GM18507 (cell line): ENCODE measurements at regions not wholly inside any gene's neighbourhood (a gene's known extent, or its start where the extent isn't known, plus 50 kb on each side); places are given as distances from the start of the nearest gene placed in this dataset.

Experiments used
- DNase-seq: peaks from one replicate; pipeline ENCODE4 v3.0.0; 2011; ENCODE audit warnings: low read depth; ENCODE audit not compliant: insufficient read length; ENCODE audit errors: extremely low spot score
- FAIRE-seq: peaks from 2 replicates; lab custom pipeline; 2011; peaks lifted over from hg19 to GRCh38; lab: Jason Lieb, UNC

DNA sequence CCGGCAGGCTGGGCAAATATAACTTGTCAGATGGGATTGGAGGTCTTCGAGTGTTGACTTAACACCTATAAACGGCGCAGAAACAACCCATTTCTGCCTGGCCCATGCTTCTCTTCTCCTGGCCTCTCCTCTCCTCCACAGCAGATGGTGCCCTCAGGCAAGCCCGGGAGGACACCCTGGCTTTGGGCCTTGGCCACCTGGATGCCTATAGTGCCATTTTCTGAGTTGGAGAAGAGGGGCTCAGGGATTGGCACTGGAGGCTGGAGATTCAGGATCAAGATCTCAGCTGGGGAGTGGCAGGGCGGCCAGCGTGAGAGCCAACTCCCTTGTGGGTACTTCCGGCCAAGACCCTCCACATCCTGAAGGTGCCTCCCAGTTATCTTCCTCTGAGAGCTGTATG, 211.9 kb upstream of the PMEPA1 start:
- FAIRE-seq (no peak), DNase-seq (no peak)

DNA sequence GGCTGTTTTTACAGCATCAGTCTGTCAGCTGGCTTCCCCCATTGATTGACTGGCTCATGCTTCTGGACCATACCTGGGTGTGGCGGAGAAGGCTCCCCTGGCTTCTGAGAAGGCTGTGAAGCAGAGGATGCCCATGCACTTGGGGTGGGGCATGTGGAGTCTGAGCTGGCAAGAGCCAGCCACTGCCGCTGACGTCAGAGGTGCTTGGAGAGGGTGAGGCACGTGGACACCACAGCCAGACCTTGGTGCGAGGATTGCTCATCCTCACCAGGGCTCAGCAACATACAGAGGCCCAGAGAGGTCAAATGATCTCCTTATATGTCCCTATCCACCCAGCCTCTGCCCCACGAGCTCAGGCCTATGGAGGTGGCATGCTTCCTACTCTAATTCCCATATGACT, 211.2 kb upstream of the PMEPA1 start:
- no peak for FAIRE-seq

DNA sequence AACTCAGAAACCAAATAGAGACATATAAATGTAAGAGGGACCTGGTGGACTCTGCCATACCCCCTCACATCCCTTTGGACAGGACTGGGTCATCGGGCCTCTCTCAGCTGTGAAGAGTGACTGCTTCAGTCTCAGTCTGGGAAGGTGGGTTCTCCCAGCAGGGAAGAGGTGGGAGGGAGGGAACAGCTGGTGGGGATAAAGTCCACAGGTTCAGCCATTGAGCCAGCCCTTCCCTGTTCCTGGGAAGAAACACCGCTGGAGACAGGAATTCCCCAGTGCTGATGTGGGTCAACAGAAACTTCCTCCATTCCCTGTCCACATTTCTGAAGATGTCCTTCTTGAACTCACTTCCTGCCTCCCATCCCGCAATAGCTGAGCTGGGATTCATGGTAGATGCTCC, 209.2 kb upstream of the PMEPA1 start:
- DNase-seq (no peak), FAIRE-seq (no peak)

More for the DNA sequence above, 211.2 kb upstream of the PMEPA1 start:
- DNase-seq: no peak

DNA sequence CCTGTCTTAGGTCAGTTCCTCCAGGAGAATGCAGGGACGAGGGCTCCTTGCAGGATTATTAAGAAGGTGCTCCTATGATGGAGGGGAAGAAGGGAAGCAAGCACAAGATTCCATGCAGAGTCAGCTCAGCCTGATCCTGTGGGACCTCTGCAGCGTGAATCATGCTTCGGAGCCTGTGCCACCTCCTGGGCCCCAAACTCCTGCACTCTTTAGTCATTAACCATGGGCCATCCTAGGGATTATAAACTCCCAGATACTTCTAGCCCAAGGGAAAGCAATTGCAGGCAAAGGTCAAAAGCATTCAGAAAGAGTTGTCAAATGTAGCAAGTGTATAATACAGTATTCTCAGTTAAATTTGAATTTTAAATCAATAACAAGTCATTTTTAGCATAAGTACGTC, 208.7 kb upstream of the PMEPA1 start:
- DNase-seq (no peak), FAIRE-seq (no peak)

DNA sequence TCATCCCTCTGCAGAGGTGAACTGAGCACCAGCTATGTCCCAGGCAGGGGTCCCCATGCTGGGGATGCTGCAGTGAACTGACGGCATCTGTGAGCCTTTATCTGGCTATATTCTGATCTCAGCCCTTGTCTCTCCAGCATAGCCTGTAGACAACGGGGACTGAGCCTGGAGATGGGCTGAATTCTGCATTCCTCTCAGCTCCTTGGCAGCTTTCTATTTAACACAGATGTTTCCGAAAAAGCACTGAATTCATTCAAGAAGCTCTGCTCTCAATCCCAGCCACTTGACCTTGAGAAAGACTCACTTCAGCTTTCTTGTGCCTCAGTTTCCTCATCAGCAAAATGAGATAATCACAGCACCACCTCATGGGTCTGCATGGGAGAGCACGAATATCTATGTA, 204.4 kb upstream of the PMEPA1 start:
- DNase-seq (no peak), FAIRE-seq (no peak)

DNA sequence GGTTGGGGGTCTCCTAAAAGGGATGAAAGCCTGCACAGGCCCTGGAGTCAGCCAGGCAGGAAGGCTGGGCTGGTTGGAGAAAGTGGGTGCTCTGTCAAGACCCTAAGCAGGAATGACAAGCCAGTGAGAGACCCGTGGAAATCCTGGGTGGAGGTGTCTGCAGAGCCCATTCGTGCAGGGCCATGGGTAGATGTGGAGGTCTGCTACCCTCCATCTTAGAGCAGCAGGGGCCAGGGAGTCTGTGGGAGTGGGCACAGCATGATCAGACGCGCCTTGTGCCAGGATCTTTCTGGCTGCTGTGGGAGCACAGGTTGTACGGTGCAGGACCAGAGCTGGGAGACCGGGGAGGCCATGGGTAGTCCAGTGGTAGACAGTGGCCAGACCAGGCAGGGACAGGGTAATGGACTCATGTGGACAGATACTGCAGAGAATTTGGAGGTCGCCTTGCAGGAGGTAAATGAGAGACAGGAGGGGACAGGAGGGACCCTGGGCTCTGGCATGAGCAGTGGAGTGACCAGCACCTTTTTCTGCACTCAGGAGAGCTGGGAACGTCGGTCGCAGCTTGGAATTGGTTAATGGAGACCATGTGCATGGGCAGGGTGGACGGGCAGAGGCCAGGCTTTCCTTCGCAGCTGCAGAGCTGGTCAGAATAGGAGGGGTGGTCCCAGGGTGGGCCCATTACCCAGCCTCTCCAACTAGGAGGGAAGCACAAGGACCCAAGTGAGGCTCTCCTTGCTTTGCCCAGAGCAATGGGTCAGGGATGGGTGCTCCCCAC, 203.5 kb upstream of the PMEPA1 start:
- FAIRE-seq (no peak), DNase-seq (no peak)

DNA sequence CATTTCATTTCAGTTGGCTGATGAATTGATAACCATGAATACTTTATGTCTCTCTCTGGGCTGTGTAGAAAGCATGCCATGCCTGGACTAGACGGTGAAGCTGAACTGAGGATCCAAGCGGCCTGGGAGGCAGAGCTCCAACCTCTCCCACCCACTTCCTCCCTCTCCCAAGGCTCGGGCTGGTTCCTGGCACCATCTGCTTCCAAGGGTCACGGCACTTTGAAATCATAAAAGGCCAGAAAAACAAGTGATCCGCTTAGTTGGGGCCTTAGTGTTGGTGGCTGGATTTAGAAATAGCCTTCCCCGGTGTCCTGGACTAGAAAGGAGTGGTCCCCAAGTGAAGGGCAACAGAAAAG, 202.4 kb upstream of the PMEPA1 start:
- DNase-seq (no peak), FAIRE-seq (no peak)

DNA sequence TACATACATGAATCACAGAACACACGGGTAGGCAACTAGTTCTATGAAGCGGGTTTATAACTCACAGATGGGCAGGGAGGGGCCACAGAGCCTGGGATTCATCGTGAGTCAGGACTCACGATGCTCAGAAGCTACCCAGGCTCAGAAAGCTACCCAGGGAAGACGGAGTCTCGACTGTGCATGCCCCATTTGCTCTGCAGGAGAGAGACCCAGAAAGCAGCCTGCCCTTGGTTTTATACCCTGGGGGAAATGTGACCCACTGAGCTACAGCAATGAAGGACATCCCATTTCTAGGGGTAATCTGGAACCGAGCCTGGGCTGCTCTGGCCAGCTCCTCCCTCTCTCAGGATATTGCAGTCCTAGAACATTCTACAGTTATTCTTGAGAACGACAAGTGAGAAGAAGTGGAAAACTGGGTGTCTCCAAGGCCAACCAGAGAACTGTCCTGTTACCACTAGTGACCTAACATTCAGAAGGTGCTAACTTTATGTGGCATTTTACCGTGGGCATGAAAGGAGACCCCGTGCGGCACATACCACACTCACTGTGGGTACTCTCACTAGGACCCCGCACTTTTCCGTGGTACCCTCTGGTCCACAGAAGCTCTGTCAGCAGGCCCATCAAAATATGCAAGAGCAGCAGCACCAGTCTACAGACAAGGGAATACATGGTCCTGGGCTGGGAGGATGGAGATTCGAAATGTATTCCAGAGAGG, 201.9 kb upstream of the PMEPA1 start:
- DNase-seq (no peak), FAIRE-seq (no peak)

DNA sequence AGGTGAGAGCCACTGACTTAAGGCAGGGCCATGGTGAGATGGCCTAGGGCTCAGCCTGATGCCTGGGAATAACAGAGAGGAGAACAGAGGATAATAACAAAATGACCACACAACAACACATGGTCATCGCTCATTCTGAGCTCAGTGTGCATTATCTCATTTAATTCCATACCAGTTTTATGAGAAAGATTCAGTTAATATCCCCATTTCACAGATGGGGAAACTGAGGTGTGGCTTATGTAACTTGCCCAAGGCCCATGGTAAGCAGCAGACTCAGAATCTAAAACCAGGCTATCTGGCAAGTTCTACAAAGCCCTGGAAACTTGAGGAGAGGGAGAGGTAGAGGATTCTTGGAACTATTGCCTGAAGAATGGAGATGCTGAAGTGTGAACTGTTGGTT, 200.9 kb upstream of the PMEPA1 start:
- DNase-seq: no peak
- FAIRE-seq: no peak

DNA sequence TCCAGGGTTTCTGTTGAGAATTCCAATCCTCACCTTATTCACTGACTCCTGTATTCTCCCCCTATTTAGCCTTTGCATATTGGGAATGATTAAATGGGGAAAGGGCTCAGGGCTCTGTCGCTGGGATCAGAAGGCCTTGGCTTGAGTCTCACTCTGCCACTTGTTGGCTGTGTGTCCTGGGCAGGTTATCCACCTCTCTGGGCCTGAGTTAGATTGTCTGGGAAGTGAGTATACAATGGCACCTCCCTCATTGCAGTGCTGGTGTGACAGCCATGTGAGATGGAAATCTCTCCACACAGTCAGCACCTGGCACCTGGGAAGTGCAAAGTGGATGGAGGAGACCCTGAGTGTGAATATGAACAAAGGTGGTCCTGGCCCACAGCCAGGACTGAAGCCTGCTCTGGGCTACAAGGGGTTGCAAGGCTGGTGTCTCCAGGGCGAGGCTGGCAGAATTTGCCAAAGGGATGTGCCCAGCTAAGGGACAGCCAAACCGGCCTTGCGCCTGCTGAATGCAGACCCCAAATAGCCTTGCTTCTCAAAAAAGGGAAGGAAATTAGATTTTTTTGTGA, 200.0 kb upstream of the PMEPA1 start:
- DNase-seq (no peak), FAIRE-seq (no peak)

DNA sequence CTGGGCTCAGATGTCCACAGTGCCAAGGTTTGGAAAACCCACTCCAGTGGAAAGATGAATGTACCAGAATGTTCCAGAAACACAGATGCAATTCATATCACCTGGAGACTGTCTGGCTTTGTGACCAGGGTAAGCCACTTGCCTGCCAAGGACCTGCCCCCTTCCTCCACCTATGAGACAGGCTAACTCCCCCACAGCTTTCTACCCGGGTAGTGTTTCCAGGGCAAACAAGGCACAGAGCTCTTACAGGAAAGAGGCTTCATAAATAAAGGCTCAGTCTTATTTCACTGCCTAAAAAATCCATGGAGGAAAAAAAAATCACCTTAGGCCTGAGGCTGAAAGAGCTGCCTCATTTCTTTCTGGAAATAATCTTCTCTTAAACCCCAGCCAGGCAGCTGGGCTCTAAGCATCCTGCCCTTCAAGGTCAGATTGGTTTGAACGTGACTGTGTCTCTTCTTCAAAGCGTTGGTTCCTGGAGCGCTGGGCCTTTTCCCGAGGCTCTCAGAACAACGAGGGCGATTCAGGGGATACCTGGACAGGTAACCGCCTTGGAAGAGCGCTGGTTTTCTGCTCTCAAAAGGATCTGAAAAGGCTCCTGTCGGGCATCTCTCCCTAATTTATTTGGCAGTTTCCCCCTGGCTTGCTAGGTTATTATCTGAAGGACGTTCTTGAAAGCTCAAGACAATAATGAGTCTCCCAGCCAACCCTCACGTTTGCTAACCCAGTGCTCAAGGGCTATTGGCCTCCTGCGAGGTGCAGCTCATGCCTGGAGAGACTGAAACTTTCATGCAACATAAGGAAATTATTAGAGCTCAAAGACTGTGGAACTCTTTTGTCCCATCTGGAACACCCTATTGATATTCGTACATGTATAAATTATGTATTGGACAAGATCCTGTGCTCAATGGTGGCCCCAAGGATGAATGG, 199.2 kb upstream of the PMEPA1 start:
- no peak for FAIRE-seq

DNA sequence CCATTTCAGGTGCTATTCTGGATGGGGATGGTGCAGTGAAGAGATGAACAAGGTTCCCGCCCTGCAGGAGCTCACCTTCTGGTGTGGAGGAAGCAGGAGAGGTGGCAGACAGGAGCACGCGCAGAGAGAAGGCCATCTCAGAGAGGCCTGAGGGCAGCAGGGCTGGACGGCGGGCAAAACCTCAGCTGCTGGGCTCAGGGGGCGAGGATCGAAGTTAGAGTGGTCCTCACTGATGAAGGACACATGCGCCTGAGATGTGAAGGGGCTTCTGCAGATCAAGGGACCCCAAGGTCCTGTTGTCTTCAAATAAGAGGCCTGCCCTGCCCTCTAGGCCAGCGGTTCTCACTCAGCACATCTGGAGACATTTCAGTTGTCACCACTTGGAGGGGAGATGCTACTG, 198.4 kb upstream of the PMEPA1 start:
- DNase-seq (no peak), FAIRE-seq (no peak)

More for the DNA sequence above, 199.2 kb upstream of the PMEPA1 start:
- DNase-seq: no peak

DNA sequence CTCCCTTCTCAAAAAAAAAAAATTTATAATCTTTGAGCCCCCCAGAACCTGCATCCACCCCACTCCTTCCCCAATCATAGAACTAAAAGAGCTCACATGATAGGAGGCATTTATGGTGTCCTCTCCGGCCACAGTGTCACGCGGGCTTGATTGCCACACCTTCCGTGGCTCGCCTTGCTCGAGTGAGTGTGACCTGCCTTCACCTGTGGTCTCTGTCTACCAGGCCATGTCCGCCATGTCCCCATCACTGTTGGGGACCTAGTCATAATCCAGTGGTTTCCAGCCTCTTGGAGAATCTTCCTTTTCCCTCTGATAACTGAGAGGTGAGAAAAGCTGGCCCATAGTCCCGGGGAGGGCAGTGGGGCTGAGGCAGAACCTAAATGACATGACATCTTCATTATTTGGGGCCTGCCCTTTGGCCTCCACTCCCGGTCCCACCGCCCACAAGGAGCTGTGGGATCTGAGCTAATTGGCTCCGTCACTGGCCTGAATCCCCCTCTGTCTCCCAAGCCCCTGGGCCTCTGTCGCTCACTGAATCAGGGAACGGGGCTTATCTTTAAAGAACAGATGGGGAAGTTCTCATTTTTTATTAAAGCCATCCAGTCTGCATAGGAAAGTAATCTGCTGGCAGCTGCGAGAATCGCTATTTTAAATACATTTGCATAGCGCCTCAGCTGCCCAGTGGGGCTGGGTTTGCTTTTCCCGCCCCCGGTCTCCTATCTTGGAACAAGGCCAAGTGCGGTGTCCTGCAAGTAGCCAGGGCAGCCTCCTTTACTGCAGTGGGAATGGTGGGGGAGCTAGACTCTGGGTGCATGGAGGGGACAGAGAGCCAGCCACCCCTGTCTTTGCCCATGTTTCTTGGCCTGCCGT, 197.6 kb upstream of the PMEPA1 start:
- FAIRE-seq (no peak), DNase-seq (no peak)

DNA sequence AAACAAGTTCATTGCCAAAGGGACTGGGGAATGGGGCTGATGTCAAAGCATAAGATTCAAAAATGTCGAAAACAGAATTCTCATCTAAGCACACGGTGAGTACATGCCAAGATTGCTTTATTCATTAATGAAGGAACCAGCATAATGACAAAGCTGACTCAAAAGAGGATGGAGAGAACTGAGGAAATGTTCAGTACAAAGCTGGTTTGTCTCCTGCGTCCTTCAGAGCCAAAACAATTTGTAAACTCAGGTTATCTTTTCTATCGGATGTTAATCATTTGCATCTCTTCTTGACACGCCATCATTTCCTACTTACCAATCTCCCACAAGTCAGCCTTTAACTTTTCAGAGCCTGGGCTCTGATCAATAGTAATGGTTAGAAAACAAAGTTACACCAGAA, 195.6 kb upstream of the PMEPA1 start:
- FAIRE-seq: no peak

DNA sequence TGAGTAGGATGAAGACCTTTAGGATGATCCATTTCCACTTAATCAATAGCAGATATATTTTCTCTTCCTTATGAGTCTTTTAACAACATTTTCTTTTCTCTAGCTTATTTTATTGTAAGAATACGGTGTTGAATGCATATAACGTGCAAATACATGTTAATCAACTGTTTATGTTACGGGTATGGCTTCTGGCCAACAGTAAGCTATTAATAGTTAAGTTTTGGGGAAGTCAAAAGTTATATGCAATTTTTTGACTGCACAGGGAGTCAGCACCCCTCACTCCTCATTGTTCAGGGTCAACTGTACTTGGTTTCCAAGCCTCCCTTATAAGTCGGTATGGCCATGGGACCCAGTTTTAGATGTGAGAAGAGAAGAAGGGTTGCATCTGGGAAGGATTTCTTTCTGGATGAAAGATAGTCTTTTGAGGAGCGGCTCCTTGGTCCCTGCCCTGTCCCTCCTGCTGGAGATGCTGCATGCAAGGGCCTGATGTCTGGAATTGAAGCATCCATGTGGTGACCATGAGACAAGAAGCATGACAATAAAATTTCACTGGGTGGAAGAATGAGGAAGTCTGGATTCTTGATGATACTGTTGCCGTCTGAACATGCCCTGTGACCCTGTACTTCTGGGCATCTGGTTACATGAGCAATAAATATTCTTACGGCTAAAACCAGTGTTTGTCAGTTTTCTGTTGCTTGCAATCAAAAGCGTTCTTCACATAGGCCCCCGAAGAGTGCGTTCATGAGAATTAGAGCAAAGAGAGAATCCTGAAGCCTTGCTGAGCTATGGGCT, 194.7 kb upstream of the PMEPA1 start:
- FAIRE-seq (no peak), DNase-seq (no peak)

More for the DNA sequence above, 195.6 kb upstream of the PMEPA1 start:
- DNase-seq: no peak

DNA sequence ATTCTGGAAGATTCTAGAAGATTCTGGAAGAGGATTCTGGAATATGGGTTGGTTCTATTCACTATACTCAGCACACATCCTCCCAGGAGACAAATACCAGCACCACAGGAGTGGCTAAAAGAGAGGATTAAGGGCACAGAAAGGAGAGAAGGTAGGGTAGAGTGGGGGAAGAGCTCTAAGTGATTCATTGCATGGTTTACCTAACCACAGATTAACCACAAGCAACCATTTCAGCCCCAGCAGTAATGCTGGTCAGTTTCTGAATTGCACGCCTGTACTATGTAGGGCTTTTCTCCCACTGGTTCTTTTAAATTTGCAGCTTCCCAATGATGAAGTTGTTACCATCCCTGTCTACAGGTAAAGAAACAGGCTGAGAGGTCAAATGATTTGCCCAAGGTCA, 192.7 kb upstream of the PMEPA1 start:
- DNase-seq: peak; percentile 4
- FAIRE-seq: peak; percentile 64

DNA sequence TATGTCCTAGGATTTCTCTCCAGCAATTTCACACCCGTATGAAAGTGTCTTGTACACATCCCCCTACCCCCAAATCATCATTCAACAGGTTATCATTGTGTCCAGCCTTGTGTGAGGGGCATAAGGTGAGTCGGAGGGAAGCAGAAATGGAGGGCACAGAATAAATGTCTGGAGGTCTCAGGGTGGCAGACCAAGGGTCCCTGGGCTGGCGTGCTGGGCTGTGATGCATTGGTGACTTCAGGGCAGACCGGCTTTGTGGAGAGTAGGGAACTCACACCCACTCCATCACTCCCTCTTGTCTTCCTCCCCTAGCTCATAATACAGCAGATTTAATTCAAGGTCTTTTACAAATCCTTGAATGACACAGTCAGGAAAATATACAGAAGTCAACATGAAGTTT, 191.7 kb upstream of the PMEPA1 start:
- no peak for FAIRE-seq
- DNase-seq: no peak

DNA sequence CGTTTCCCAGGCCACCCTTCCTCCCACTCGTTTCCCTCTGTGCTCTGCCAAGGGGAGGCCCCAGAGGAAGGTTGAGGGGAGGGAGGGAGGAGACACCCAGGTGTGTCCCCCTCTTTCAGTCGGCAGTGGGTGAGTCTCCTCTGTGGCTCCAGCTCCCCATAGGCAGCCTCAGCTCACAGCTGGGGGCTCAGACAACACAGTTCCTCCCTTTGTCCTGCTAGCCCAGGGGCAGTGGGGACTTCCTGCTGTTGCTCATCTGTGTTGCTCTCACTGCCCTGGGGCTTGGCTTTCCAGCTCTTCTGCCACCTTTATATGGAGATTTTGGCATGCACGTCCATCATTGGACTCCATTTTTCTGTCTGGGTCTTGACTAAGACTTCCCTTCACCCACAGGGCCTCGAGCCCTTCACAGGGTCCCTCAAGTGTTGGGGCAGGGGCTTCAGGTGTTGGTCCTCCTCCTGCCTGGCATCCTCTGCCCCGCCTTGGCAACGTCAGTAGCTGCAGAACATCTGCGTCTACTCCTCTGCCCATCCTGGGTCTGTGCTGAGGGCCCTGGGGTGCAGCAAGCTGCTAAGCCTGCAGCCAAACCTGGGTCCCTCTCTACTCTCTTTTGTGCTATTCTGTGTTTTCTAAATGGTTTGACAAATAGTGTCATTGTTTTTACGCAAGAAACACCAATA, 190.6 kb upstream of the PMEPA1 start:
- DNase-seq (no peak), FAIRE-seq (no peak)
